Heart left ventricle (tissue), 16 donors: ENCODE measurements at regions not wholly inside any gene's neighbourhood (a gene's known extent, or its start where the extent isn't known, plus 50 kb on each side); places are given as distances from the start of the nearest gene placed in this dataset.
"Not testable (repeated sequence)": the region's sequence is repeated elsewhere in the genome, so short reads cannot be mapped to it uniquely, and the experiment has no call there.

Experiments used
- ATAC-seq, 4 donors: fragments of 200-7000 bp; cut with Tn5 transposase; one replicate each; pipeline ENCODE4 v1.9.1; 2020 to 2022; ENCODE audit warnings: moderate library complexity in 4 of 4, mild to moderate bottlenecking in 3 of 4, moderate number of reproducible peaks in 1 of 4
- DNase-seq, 5 donors: peaks; one replicate each; pipeline ENCODE4 v3.0.0-alpha.2; 2020
- H3K27ac ChIP-seq, 12 donors: fragments of 200-600 bp; sonication (generic) in 4 of 12; one replicate each; pipeline versions ENCODE4 v1.5.0 to v1.8.0; 2016 to 2022; ENCODE audit warnings: mild to moderate bottlenecking in 2 of 12
- H3K27me3 ChIP-seq, 9 donors: fragments of 200-600 bp; sonication (generic) in 2 of 9; one replicate each; pipeline versions ENCODE4 v1.5.1 to v1.8.0; 2016 to 2022; ENCODE audit warnings: mild to moderate bottlenecking in 3 of 9
- H3K36me3 ChIP-seq, 9 donors: fragments of 200-600 bp; sonication (generic) in 2 of 9; one replicate each; pipeline versions ENCODE4 v1.5.0 to v1.8.0; 2018 to 2022; ENCODE audit warnings: mild to moderate bottlenecking in 2 of 9
- H3K4me1 ChIP-seq, 12 donors: fragments of 200-600 bp; sonication (generic) in 4 of 12; one replicate each; pipeline versions ENCODE4 v1.5.0 to v1.8.0; 2016 to 2022; ENCODE audit warnings: mild to moderate bottlenecking in 3 of 12
- H3K4me3 ChIP-seq, 12 donors: fragments of 200-600 bp; sonication (generic) in 4 of 12; one replicate each; pipeline versions ENCODE4 v1.5.0 to v1.8.0; 2017 to 2022; ENCODE audit warnings: mild to moderate bottlenecking in 9 of 12, moderate library complexity in 4 of 12
- H3K9me3 ChIP-seq, 12 donors: fragments of 200-600 bp; sonication (generic) in 4 of 12; one replicate each; pipeline versions ENCODE4 v1.5.0 to v1.8.0; 2016 to 2022; ENCODE audit warnings: mild to moderate bottlenecking in 1 of 12
- CTCF ChIP-seq, 12 donors: fragments of 200-600 bp; sonication (generic) in 4 of 12; IDR thresholded peaks; one replicate each; pipeline versions ENCODE4 v1.5.0 to v1.8.0; 2018 to 2022; ENCODE audit warnings: antibody characterized with exemption in 12 of 12, mild to moderate bottlenecking in 5 of 12
- POLR2A ChIP-seq, 2 donors: fragments of 450-650 bp; IDR thresholded peaks; one replicate each; pipeline ENCODE4 v1.6.1; 2017; ENCODE audit warnings: antibody characterized with exemption in 2 of 2, mild to moderate bottlenecking in 2 of 2, moderate library complexity in 2 of 2
- WGBS, 4 donors: extraction: QIAGEN DNeasy Blood & Tissue Kit in 2 of 4; methylation state at CpG; one replicate each; pipeline versions ENCODE4 v1.1.5 to v1.1.7; 2013 to 2018; 5-methylcytosine and 5-hydroxymethylcytosine counted together
- intact Hi-C, 10 donors: fragments of 100-400 bp; cut with DNase I; formaldehyde crosslinking; loops; one replicate each; pipeline versions ENCODE4 v1.11.1 to v1.14.2; 2022
- donor health status: ischemic (EF 13 %, LVEDD 7.1; RV severe dilation, severe dysfunction).
- donor health status: healthy with polysubstance abuse.
- donor health status: DM: no; HTN: yes; CAD: no.
- donor health status: DM: no; HTN: no; CAD: no.
- donor health status: ischemic (EF 25% LVEDD 6.9; RV normal size, moderate dysfunction).
- donor health status: ischemic (EF 25% LVEDD 5.7; RV mildly dilated, moderate dysfunction).
- donor health status: healthy.
- donor health status: DM: yes; HTN: yes; CAD: no.
- donor health status: ischemic (EF 35%, LVEDD 5.7; RV mildly dilated, moderate dysfunction).
- donor health status: nonischemic (EF 11% LVEDD 7.7; RV severe dilation, severe dysfunction).
- donor health status: DM: yes; HTN: yes; CAD: no.
- donor health status: PGD.
- donor health status: ischemic (EF 29% LVEDD 5.4; RV normal size, mild dysfunction).
- donor health status: nonischemic (EF 23%, LVEDD 6.1; RV moderate dilation, normal function).

DNA sequence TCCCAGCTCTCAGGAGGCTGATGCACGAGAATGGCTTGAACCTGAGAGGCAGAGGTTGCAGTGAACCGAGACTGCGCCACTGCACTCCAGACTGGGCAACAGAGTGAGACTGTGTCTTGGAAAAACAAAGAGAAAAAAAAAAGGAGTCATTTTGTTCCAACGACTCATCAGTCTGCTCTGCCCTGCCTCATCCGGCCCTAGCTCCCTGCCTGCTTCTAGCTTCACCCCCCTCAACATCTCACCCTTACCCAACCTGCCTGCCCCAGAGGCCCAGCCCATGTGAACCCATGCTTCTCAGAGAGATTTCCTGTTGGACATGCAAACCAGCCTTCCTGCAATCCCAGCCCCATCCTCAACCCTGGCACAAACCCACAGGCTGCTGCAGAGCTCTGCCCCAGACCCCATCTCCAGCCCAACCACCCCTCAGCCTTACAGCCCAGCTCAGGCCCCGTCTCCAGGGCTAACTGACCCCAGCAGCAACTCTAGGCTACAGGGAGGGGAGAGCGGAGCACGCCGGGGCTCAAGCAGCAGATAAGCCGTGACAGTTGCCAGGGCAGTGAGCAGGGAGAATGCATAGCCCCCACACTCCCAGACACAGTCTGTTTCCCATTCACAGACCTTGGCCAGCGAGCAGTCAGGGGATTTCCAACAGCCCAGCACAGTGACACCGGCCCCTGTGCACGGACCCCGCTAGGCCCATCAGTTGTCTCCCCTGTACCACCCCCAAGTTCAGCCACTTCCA, 86.0 kb upstream of the KCTD7 start:
- no peaks in the 10 kb centered on the region for H3K27me3 ChIP-seq
- TF ChIP-seq POLR2A (IDR thresholded peaks at IDR 0.05): no peak
- no peak for TF ChIP-seq CTCF (IDR thresholded peaks at IDR 0.05)
- no peaks in the 10 kb centered on the region for H3K9me3 ChIP-seq
- WGBS, 4 donors: 42 to 67% (median 61%) methylated on average over 14 of the region's 14 CpGs
- peaks cover 0 to 44% (median 35%) of the 10 kb centered on the region in 9 donors for H3K36me3 ChIP-seq
- DNase-seq: peak in 1 of 5 donors; percentile 44
- peaks cover 0 to 19% (median 0%) of the 10 kb centered on the region in 12 donors for H3K4me1 ChIP-seq
- no peak overlapping the region for H3K27ac ChIP-seq
- peak in 3 of 4 donors; percentile 17 to 53 (median 52) for ATAC-seq
- intact Hi-C loops: no loop called here
- H3K4me3 ChIP-seq: no peak overlapping the region

GRCh38 chr7:66549466-66549865, 79.2 kb upstream of the KCTD7 start:
- no peak for DNase-seq
- peaks cover 0 to 88% (median 78%) of the 10 kb centered on the region in 9 donors for H3K36me3 ChIP-seq
- WGBS, 4 donors: 92 to 97% (median 94%) methylated on average over 4 to 6 of the region's 6 CpGs

DNA sequence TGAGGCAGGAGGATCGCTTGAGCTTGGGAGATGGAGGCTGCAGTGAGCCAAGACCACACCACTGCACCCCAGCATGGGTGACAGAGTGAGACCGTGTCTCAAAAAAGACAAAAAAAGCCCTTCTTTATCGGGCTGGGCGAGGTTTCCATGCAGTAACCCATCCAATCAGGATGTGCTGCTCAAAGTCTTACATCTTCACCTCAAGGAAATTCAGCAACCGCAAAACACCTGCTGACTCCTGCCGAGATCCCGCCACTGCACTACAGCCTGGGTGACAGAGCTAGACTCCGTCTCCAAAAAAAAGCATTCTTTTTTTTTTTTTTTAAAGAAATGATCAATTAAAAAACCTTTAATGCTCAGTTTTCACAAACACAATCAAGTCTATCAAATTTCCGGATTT, 75.7 kb upstream of the KCTD7 start:
- H3K4me3 ChIP-seq: no peak overlapping the region
- DNase-seq (no peak), ATAC-seq (no peak)
- no peaks in the 10 kb centered on the region for H3K9me3 ChIP-seq
- no peak overlapping the region for H3K27ac ChIP-seq
- H3K36me3 ChIP-seq: peaks cover 0 to 88% (median 60%) of the 10 kb centered on the region in 9 donors
- TF ChIP-seq CTCF (IDR thresholded peaks at IDR 0.05) (no peak), POLR2A (IDR thresholded peaks at IDR 0.05) (no peak)
- H3K4me1 ChIP-seq: peaks cover 0 to 8% (median 0%) of the 10 kb centered on the region in 12 donors
- WGBS, 4 donors: 91 to 98% (median 96%) methylated on average over 9 of the region's 9 CpGs
- intact Hi-C loops: loop anchor here in 1 of 10 donors (10.0 kb wide), 1 partner anchor 452 kb away; no protein-coding TSS in a partner anchor
- no peaks in the 10 kb centered on the region for H3K27me3 ChIP-seq

More at GRCh38 chr7:66549466-66549865, 79.2 kb upstream of the KCTD7 start:
- Histone ChIP-seq H3K4me3 (no peak overlapping the region), H3K4me1 (no peaks in the 10 kb centered on the region), H3K27me3 (no peaks in the 10 kb centered on the region), H3K27ac (no peak overlapping the region), H3K9me3 (no peaks in the 10 kb centered on the region)
- TF ChIP-seq POLR2A (IDR thresholded peaks at IDR 0.05) (no peak), CTCF (IDR thresholded peaks at IDR 0.05) (no peak)
- intact Hi-C loops: no loop called here
- no peak for ATAC-seq

GRCh38 chr7:66553675-66554074, 75.0 kb upstream of the KCTD7 start:
- ATAC-seq, H3K27me3 ChIP-seq, H3K27ac ChIP-seq, H3K4me3 ChIP-seq, H3K9me3 ChIP-seq, H3K4me1 ChIP-seq, DNase-seq: not testable (repeated sequence)
- intact Hi-C loops: loop anchor here in 1 of 10 donors (10.0 kb wide), 1 partner anchor 451 kb away; no protein-coding TSS in a partner anchor
- WGBS, 4 donors: 41 to 83% (median 72%) methylated on average over 2 of the region's 2 CpGs
- H3K36me3 ChIP-seq: peaks cover 0 to 84% (median 61%) of the 10 kb centered on the region in 9 donors

GRCh38 chr7:66554291-66554690, 74.4 kb upstream of the KCTD7 start:
- WGBS, 4 donors: 88 to 89% (median 89%) methylated on average over 7 to 8 of the region's 8 CpGs
- peaks cover 0 to 78% (median 60%) of the 10 kb centered on the region in 9 donors for H3K36me3 ChIP-seq

DNA sequence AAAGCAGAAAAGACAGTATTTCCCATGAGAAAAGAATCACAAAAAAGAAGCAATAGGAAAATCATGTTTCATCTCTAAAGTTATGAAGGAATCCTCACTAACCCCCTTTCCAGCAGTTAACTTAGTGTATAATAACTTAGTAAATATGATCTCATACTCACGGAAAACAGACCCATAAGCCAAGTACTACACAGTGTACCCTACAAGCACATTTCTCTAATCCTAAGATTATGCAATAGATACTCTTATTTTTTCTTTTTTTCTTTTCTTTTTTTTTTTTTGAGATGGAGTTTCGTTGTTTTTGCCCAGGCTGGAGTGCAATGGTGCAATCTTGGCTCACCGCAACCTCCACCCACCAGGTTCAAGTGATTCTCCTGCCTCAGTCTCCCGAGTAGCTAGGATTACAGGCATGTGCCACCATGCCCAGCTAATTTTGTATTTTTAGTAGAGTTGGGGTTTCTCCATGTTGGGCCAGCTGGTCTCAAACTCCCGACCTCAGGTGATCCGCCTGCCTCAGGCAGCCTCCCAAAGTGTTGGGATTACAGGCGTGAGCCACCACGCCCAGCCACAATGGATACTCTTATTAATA, 73.7 kb upstream of the KCTD7 start:
- not testable (repeated sequence) for H3K27ac ChIP-seq, DNase-seq, H3K27me3 ChIP-seq, H3K4me3 ChIP-seq, H3K4me1 ChIP-seq, H3K9me3 ChIP-seq
- H3K36me3 ChIP-seq: peaks cover 0 to 73% (median 60%) of the 10 kb centered on the region in 9 donors
- 87 to 96% (median 94%) methylated on average over 8 of the region's 8 CpGs for WGBS, 4 donors
- peak in 2 of 4 donors; percentile 32 to 38 for ATAC-seq
- intact Hi-C loops: loop anchor here in 1 of 10 donors (10.0 kb wide), 1 partner anchor 450 kb away; no protein-coding TSS in a partner anchor

More at GRCh38 chr7:66554291-66554690, 74.4 kb upstream of the KCTD7 start:
- H3K27me3 ChIP-seq, H3K9me3 ChIP-seq, ATAC-seq, H3K27ac ChIP-seq, DNase-seq, H3K4me1 ChIP-seq, H3K4me3 ChIP-seq: not testable (repeated sequence)
- intact Hi-C loops: loop anchor here in 1 of 10 donors (10.0 kb wide), 1 partner anchor 451 kb away; no protein-coding TSS in a partner anchor
